IMR-90 (cell line): ENCODE measurements at regions not wholly inside any gene's neighbourhood (a gene's known extent, or its start where the extent isn't known, plus 50 kb on each side); places are given as distances from the start of the nearest gene placed in this dataset.

Experiments
- ATAC-seq: fragments of 200-7000 bp; cut with Tn5 transposase; 2 replicates; pipeline ENCODE4 v1.9.1; 2020; ENCODE audit warnings: low read depth, mild to moderate bottlenecking, moderate library complexity
- BruUV-seq: library from RNA; stranded (reverse); fragments of 400-500 nt; replicated peaks from 2 replicates; lab custom pipeline; 2021; lab: Mats Ljungman, UMichigan
- CTCF ChIA-PET: fragments of 300-600 bp; formaldehyde crosslinking; extraction: SDS; loops from one replicate; lab custom pipeline; 2021; ENCODE audit warnings: antibody characterized with exemption; lab: Yijun Ruan, JAX
- POLR2A ChIA-PET: fragments of 300-600 bp; sonication (Branson Sonifier 250); formaldehyde crosslinking; loops from one replicate; lab custom pipeline; 2022; ENCODE audit warnings: antibody characterized with exemption; ENCODE audit not compliant: unreplicated experiment; lab: Charles Lee
- DNase-seq: peaks from one replicate; pipeline ENCODE4 v3.0.0; 2013
- H2AFZ ChIP-seq: replicated peaks from 2 replicates; pipeline ENCODE3; 2013; ENCODE audit warnings: low read length, mild to moderate bottlenecking; ENCODE audit not compliant: poor library complexity
- H2AK5ac ChIP-seq: 2 replicates; pipeline ENCODE4 v1.6.1; 2013; ENCODE audit warnings: low read depth, low read length, inconsistent platforms
- H2AK9ac ChIP-seq: replicated peaks from 2 replicates; pipeline ENCODE3; 2013; ENCODE audit warnings: mild to moderate bottlenecking, low read depth, low read length, moderate library complexity; ENCODE audit not compliant: poor library complexity
- H2BK120ac ChIP-seq: 2 replicates; pipeline ENCODE4 v1.6.1; 2013; ENCODE audit warnings: low read depth, low read length, inconsistent platforms
- H2BK15ac ChIP-seq: 3 replicates; pipeline ENCODE4 v1.6.1; 2013; ENCODE audit warnings: low read depth, low read length, inconsistent platforms
- H2BK20ac ChIP-seq: 2 replicates; pipeline ENCODE4 v1.6.1; 2013; ENCODE audit warnings: low read depth, mild to moderate bottlenecking, inconsistent platforms, low read length, moderate library complexity
- H2BK5ac ChIP-seq: 2 replicates; pipeline ENCODE4 v1.6.1; 2013; ENCODE audit warnings: mild to moderate bottlenecking, low read depth, low read length, inconsistent platforms; ENCODE audit not compliant: poor library complexity, severe bottlenecking
- H3K14ac ChIP-seq: replicated peaks from 2 replicates; pipeline ENCODE4 v1.6.1; 2013; ENCODE audit warnings: low read depth, low read length, inconsistent platforms
- H3K18ac ChIP-seq: 2 replicates; pipeline ENCODE4 v1.6.1; 2013; ENCODE audit warnings: low read depth, low read length, control low read depth
- H3K23ac ChIP-seq: 2 replicates; pipeline ENCODE4 v1.6.1; 2013; ENCODE audit warnings: low read depth, low read length, inconsistent platforms
- H3K27ac ChIP-seq: 2 replicates; pipeline ENCODE4 v1.5.1; 2013; ENCODE audit warnings: mild to moderate bottlenecking, control low read depth, low read length; ENCODE audit not compliant: insufficient read depth
- H3K27me3 ChIP-seq: 2 replicates; pipeline ENCODE4 v1.6.1; 2013; ENCODE audit warnings: low read length; ENCODE audit not compliant: control insufficient read depth, insufficient read depth
- H3K36me3 ChIP-seq: 2 replicates; pipeline ENCODE4 v1.6.1; 2013; ENCODE audit warnings: low read length, mixed read lengths; ENCODE audit not compliant: control insufficient read depth, insufficient read depth
- H3K4ac ChIP-seq: 2 replicates; pipeline ENCODE4 v1.6.1; 2013; ENCODE audit warnings: low read depth, low read length, inconsistent platforms
- H3K4me1 ChIP-seq: 2 replicates; pipeline ENCODE4 v1.6.1; 2013; ENCODE audit warnings: low read length, mixed read lengths; ENCODE audit not compliant: control insufficient read depth, insufficient read depth
- H3K4me2 ChIP-seq: 2 replicates; pipeline ENCODE4 v1.6.1; 2013; ENCODE audit warnings: low read depth, mild to moderate bottlenecking, control low read depth, low read length, moderate library complexity
- H3K4me3 ChIP-seq: 2 replicates; pipeline ENCODE4 v1.5.1; 2013; ENCODE audit warnings: low read depth, mild to moderate bottlenecking, control low read depth, low read length, moderate library complexity; ENCODE audit not compliant: insufficient read depth
- H3K56ac ChIP-seq: 2 replicates; pipeline ENCODE4 v1.6.1; 2013; ENCODE audit warnings: low read length, inconsistent platforms; ENCODE audit not compliant: insufficient read depth; ENCODE audit errors: extremely low read depth
- H3K79me1 ChIP-seq, 2 experiments: 2 replicates each; pipeline ENCODE4 v1.6.1; 2013; ENCODE audit warnings: low read length in 2 of 2, inconsistent platforms in 1 of 2, low read depth in 1 of 2
- H3K9ac ChIP-seq: 2 replicates; pipeline ENCODE4 v1.6.1; 2013; ENCODE audit warnings: low read depth, low read length, control low read depth
- H3K9me1 ChIP-seq: 2 replicates; pipeline ENCODE4 v1.6.1; 2013; ENCODE audit warnings: low read length, inconsistent platforms; ENCODE audit not compliant: insufficient read depth
- H3K9me3 ChIP-seq: 2 replicates; pipeline ENCODE4 v1.6.1; 2013; ENCODE audit warnings: low read length; ENCODE audit not compliant: control insufficient read depth, insufficient read depth
- H4K20me1 ChIP-seq: 2 replicates; pipeline ENCODE4 v1.6.1; 2013; ENCODE audit warnings: low read length, inconsistent platforms; ENCODE audit not compliant: insufficient read depth
- H4K5ac ChIP-seq: 2 replicates; pipeline ENCODE4 v1.6.1; 2013; ENCODE audit warnings: mild to moderate bottlenecking, low read depth, low read length, control low read depth
- H4K8ac ChIP-seq, 2 experiments: 2 replicates each; pipeline ENCODE4 v1.6.1; 2013; ENCODE audit warnings: low read depth in 2 of 2, low read length in 2 of 2, control low read depth in 1 of 2, inconsistent platforms in 1 of 2
- H4K91ac ChIP-seq: 2 replicates; pipeline ENCODE4 v1.6.1; 2013; ENCODE audit warnings: low read depth, low read length, inconsistent platforms; ENCODE audit not compliant: insufficient read depth
- BHLHE40 ChIP-seq: fragments of 150-350 bp; IDR thresholded peaks from 2 replicates; pipeline ENCODE4 v1.6.1; 2016; ENCODE audit warnings: mild to moderate bottlenecking, low read depth, low read length
- CEBPB ChIP-seq: IDR thresholded peaks from 2 replicates; pipeline ENCODE4 v1.6.1; 2012; ENCODE audit warnings: low read depth, low read length, improper control_type of control experiment
- CHD1 ChIP-seq: IDR thresholded peaks from 2 replicates; pipeline ENCODE4 v1.6.1; 2012; ENCODE audit warnings: low read depth, low read length, improper control_type of control experiment
- CTCF ChIP-seq: conservative IDR thresholded peaks from 2 replicates; pipeline ENCODE4 v1.5.1; 2012; ENCODE audit warnings: mild to moderate bottlenecking, low read depth, low read length, improper control_type of control experiment
- ELK1 ChIP-seq: fragments of 150-350 bp; IDR thresholded peaks from 2 replicates; pipeline ENCODE4 v1.6.1; 2016; ENCODE audit warnings: low read depth, mild to moderate bottlenecking, low read length, moderate library complexity, borderline replicate concordance
- FOS ChIP-seq: fragments of 150-350 bp; IDR thresholded peaks from 2 replicates; pipeline ENCODE4 v1.6.1; 2016; ENCODE audit warnings: low read depth, low read length
- MAFK ChIP-seq: IDR thresholded peaks from 2 replicates; pipeline ENCODE4 v1.6.1; 2012; ENCODE audit warnings: low read depth, low read length, improper control_type of control experiment
- MAZ ChIP-seq: IDR thresholded peaks from 2 replicates; pipeline ENCODE4 v1.6.1; 2012; ENCODE audit warnings: low read depth, mild to moderate bottlenecking, low read length, improper control_type of control experiment, moderate library complexity, borderline replicate concordance
- MXI1 ChIP-seq: IDR thresholded peaks from 2 replicates; pipeline ENCODE4 v1.6.1; 2012; ENCODE audit warnings: low read depth, mild to moderate bottlenecking, low read length, moderate library complexity, borderline replicate concordance
- NFE2L2 ChIP-seq: fragments of 150-350 bp; IDR thresholded peaks from 2 replicates; pipeline ENCODE4 v1.6.1; 2016; ENCODE audit warnings: low read depth, mild to moderate bottlenecking, low read length
- POLR2A ChIP-seq: IDR thresholded peaks from 2 replicates; pipeline ENCODE4 v1.6.1; 2012; ENCODE audit warnings: mild to moderate bottlenecking, low read depth, low read length
- RAD21 ChIP-seq: IDR thresholded peaks from 2 replicates; pipeline ENCODE4 v1.6.1; 2012; ENCODE audit warnings: low read length, improper control_type of control experiment
- RCOR1 ChIP-seq: IDR thresholded peaks from 2 replicates; pipeline ENCODE4 v1.6.1; 2012; ENCODE audit warnings: mild to moderate bottlenecking, low read length, improper control_type of control experiment; ENCODE audit not compliant: insufficient replicate concordance
- RFX5 ChIP-seq: IDR thresholded peaks from 2 replicates; pipeline ENCODE4 v1.8.0; 2012; ENCODE audit warnings: low read depth, mild to moderate bottlenecking, low read length, moderate library complexity
- SMC3 ChIP-seq: fragments of 150-350 bp; IDR thresholded peaks from 2 replicates; pipeline ENCODE4 v1.6.1; 2016; ENCODE audit warnings: low read depth, mild to moderate bottlenecking, antibody characterized with exemption, low read length, moderate library complexity
- USF2 ChIP-seq: fragments of 150-350 bp; IDR thresholded peaks from 2 replicates; pipeline ENCODE4 v1.6.1; 2017; ENCODE audit warnings: mild to moderate bottlenecking, antibody characterized with exemption, low read length, low read depth
- WGBS, 2 experiments: methylation state at CpG; one replicate each; pipeline versions ENCODE4 v1.1.5 to v1.1.7; 2013; ENCODE audit warnings: missing lambda C conversion rate in 2 of 2; ENCODE audit not compliant: insufficient read length in 1 of 2; ENCODE audit errors: extremely low coverage in 2 of 2; 5-methylcytosine and 5-hydroxymethylcytosine counted together
- dilution Hi-C: fragments of 300-500 bp; cut with HindIII; formaldehyde crosslinking; loops from one replicate; pipeline ENCODE4 v1.14.3; 2018; ENCODE audit warnings: low sequenced_read_pairs; ENCODE audit not compliant: unreplicated experiment
- in situ Hi-C: fragments of 300-500 bp; cut with MboI; formaldehyde crosslinking; loops from 3 replicates; pipeline ENCODE4 v1.14.3; 2019; ENCODE audit warnings: low sequenced_read_pairs, inconsistent platforms, mixed read lengths
- intact Hi-C: fragments of 100-400 bp; cut with micrococcal nuclease; formaldehyde crosslinking; loops from 2 replicates; pipeline ENCODE4 v1.10.0; 2022

GRCh38 chr1:30427545-30427944, 295.8 kb downstream of the MATN1 start:
- Histone ChIP-seq H3K4me1 (no peaks in the 10 kb centered on the region), H3K56ac (no peak overlapping the region), H2BK20ac (no peak overlapping the region), H4K20me1 (no peaks in the 10 kb centered on the region), H4K5ac (no peak overlapping the region), H3K9me1 (no peaks in the 10 kb centered on the region), H3K4me2 (no peak overlapping the region), H3K9ac (no peak overlapping the region), H3K14ac (no peak overlapping the region), H3K36me3 (no peaks in the 10 kb centered on the region), H3K79me1 (no peaks in the 10 kb centered on the region), H2BK15ac (no peak overlapping the region), H3K9me3 (no peaks in the 10 kb centered on the region), H3K4me3 (no peak overlapping the region), H3K27me3 (no peaks in the 10 kb centered on the region), H2BK5ac (no peak overlapping the region), H2AK9ac (no peak overlapping the region), H3K27ac (no peak overlapping the region), H2AFZ (no peak overlapping the region), H4K8ac (no peak overlapping the region), H3K4ac (no peak overlapping the region), H2AK5ac (no peak overlapping the region), H3K23ac (no peak overlapping the region), H4K91ac (no peak overlapping the region), H3K18ac (no peak overlapping the region), H2BK120ac (no peak overlapping the region)
- ChIA-PET CTCF (no interaction called here), POLR2A (no interaction called here)
- no CpG with 5 or more reads among the region's 2 CpGs for WGBS, 2 experiments
- intact Hi-C loops (no loop called here), in situ Hi-C loops (no loop called here), dilution Hi-C loops (no loop called here)
- DNase-seq: no peak
- no TSS peak for BruUV-seq
- no peak for ATAC-seq
- TF ChIP-seq USF2: no peak
- TF ChIP-seq CEBPB: no peak
- TF ChIP-seq BHLHE40: no peak
- TF ChIP-seq RCOR1: no peak
- TF ChIP-seq MAFK: no peak
- no peak for TF ChIP-seq CTCF
- TF ChIP-seq RAD21: no peak
- no peak for TF ChIP-seq POLR2A
- no peak for TF ChIP-seq MXI1
- no peak for TF ChIP-seq RFX5
- no peak for TF ChIP-seq MAZ
- TF ChIP-seq CHD1: no peak
- TF ChIP-seq NFE2L2: no peak
- TF ChIP-seq FOS: no peak
- no peak for TF ChIP-seq ELK1
- no peak for TF ChIP-seq SMC3
